HG03097 (cell line): ENCODE measurements at regions not wholly inside any gene's neighbourhood (a gene's known extent, or its start where the extent isn't known, plus 50 kb on each side); places are given as distances from the start of the nearest gene placed in this dataset.

Experiments used
- ATAC-seq: cut with Tn5 transposase; IDR thresholded peaks from one replicate; pipeline ENCODE4 v1.9.1; 2021; ENCODE audit not compliant: unreplicated experiment, low FRiP score

- no peak for ATAC-seq
Observed at GRCh38 chr10:36882781-36883180, 242.6 kb upstream of the ANKRD30A start.

GRCh38 chr10:36880898-36881297 is 244.5 kb upstream of the ANKRD30A start:
- ATAC-seq, result no peak

GRCh38 chr10:36872702-36873393 is 252.6 kb upstream of the ANKRD30A start:
- ATAC-seq, result peak; percentile 91

- ATAC-seq, result no peak
Observed at GRCh38 chr10:36840788-36841187, 284.6 kb upstream of the ANKRD30A start.

GRCh38 chr10:36837416-36837815 is 288.0 kb upstream of the ANKRD30A start:
- ATAC-seq, result no peak

GRCh38 chr10:36819781-36820180 is 305.6 kb upstream of the ANKRD30A start:
- no peak for ATAC-seq

- no peak for ATAC-seq
Observed at GRCh38 chr10:36817898-36818297, 307.5 kb upstream of the ANKRD30A start.

GRCh38 chr10:36808625-36809362 is 316.6 kb upstream of the ANKRD30A start:
- ATAC-seq, result no peak

GRCh38 chr10:36803229-36803628 is 322.2 kb upstream of the ANKRD30A start:
- no peak for ATAC-seq

- ATAC-seq, result no peak
Observed at GRCh38 chr10:36802490-36803153, 322.8 kb upstream of the ANKRD30A start.

- no peak for ATAC-seq
Observed at GRCh38 chr10:36801660-36802059, 323.7 kb upstream of the ANKRD30A start.

- ATAC-seq, result no peak
Observed at GRCh38 chr10:36794981-36795380, 330.4 kb upstream of the ANKRD30A start.

GRCh38 chr10:36789974-36790373 is 335.4 kb upstream of the ANKRD30A start:
- ATAC-seq, result no peak

- no peak for ATAC-seq
Observed at GRCh38 chr10:36788152-36788551, 337.2 kb upstream of the ANKRD30A start.

GRCh38 chr10:36783400-36783799 is 342.0 kb upstream of the ANKRD30A start:
- no peak for ATAC-seq

- ATAC-seq, result no peak
Observed at GRCh38 chr10:36781570-36781969, 343.8 kb upstream of the ANKRD30A start.

GRCh38 chr10:36780158-36780557 is 345.2 kb upstream of the ANKRD30A start:
- no peak for ATAC-seq

- ATAC-seq, result no peak
Observed at GRCh38 chr10:36779238-36779846, 346.1 kb upstream of the ANKRD30A start.

GRCh38 chr10:36778651-36779050 is 346.7 kb upstream of the ANKRD30A start:
- ATAC-seq, result no peak

- no peak for ATAC-seq
Observed at GRCh38 chr10:36773652-36774051, 351.7 kb upstream of the ANKRD30A start.

GRCh38 chr10:36771725-36772124 is 353.7 kb upstream of the ANKRD30A start:
- no peak for ATAC-seq
